ENCODE measurements at regions not wholly inside any gene's neighbourhood (a gene's known extent, or its start where the extent isn't known, plus 50 kb on each side); places are given as distances from the start of the nearest gene placed in this dataset.

DNA sequence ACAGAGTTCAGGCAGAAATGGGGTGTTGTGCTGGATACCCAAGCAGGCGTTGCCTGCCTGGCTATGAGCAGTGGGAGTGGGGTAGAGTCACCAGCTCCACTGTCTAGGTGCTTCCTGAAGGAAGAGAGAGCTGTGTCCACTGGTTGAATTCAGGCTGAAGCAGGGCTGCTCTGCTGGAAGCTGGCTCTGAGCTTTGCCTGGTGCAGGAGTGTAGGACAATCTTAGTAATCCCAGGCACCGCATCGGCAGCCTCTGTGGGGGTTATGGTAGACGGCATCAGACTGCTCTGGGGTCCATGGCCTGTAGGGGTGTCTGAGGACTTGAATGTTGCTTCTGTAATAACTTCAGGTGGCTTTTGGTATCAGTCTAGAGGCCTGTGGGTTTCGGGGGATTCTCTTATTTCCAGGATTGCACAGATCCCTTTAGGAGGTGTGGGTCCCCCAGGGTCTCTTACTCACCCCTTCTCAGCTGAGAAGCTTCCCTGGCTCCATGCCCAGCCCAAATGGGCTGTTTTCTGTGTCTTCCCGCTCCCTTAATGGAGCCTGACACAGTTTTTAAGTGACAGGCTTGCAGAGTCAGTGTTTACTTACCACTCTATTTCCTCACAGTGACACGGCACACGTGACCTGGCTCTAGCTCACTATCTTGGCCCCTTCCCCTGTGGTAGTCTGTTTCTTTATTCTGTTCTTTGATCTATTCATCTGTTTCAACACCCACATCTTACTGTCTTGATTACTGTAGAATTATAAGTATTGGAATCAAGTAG lies 644.3 kb downstream of the CBLN2 start:
- H3K36me3 Mint-ChIP-seq, result peaks cover 30% of the 10 kb centered on the region
- peaks cover 58% of the 10 kb centered on the region for H3K9me3 Mint-ChIP-seq
- peaks cover 3% of the 10 kb centered on the region; the same call in 1 of the 2 replicates for H3K27me3 Mint-ChIP-seq (ENCODE audit: low read depth)
- no peak for TF ChIP-seq TCF7 (CRISPR knock-in tag; IDR thresholded peaks at IDR 0.05; ENCODE audit: low read depth)
- TF ChIP-seq, protein P1, sequence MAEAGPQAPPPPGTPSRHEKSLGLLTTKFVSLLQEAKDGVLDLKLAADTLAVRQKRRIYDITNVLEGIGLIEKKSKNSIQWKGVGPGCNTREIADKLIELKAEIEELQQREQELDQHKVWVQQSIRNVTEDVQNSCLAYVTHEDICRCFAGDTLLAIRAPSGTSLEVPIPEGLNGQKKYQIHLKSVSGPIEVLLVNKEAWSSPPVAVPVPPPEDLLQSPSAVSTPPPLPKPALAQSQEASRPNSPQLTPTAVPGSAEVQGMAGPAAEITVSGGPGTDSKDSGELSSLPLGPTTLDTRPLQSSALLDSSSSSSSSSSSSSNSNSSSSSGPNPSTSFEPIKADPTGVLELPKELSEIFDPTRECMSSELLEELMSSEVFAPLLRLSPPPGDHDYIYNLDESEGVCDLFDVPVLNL (CRISPR knock-in tag; IDR thresholded peaks at IDR 0.05; ENCODE audit: borderline replicate concordance, low read depth), result no peak
- H3K4me1 Mint-ChIP-seq, result no peaks in the 10 kb centered on the region
- DNase-seq (ENCODE audit: low spot score) (no peak), ATAC-seq (no peak)
- H3K4me3 Mint-ChIP-seq, result no peak overlapping the region
- CTCF ChIA-PET, result no interaction called here
- POLR2A ChIA-PET, result no interaction called here
- no peak overlapping the region for H3K27ac Mint-ChIP-seq

GRCh38 chr18:71899183-71899582 lies 645.0 kb downstream of the CBLN2 start:
- Mint-ChIP-seq H3K9me3 (peaks cover 63% of the 10 kb centered on the region), H3K4me3 (no peak overlapping the region), H3K4me1 (no peaks in the 10 kb centered on the region), H3K27ac (no peak overlapping the region), H3K36me3 (peaks cover 37% of the 10 kb centered on the region), H3K27me3 (ENCODE audit: low read depth) (peaks cover 3% of the 10 kb centered on the region; the same call in 1 of the 2 replicates)
- ChIA-PET CTCF (no interaction called here), POLR2A (no interaction called here)
- TF ChIP-seq ETV6 (CRISPR knock-in tag; IDR thresholded peaks at IDR 0.05), result no peak
- TF ChIP-seq, protein P2, sequence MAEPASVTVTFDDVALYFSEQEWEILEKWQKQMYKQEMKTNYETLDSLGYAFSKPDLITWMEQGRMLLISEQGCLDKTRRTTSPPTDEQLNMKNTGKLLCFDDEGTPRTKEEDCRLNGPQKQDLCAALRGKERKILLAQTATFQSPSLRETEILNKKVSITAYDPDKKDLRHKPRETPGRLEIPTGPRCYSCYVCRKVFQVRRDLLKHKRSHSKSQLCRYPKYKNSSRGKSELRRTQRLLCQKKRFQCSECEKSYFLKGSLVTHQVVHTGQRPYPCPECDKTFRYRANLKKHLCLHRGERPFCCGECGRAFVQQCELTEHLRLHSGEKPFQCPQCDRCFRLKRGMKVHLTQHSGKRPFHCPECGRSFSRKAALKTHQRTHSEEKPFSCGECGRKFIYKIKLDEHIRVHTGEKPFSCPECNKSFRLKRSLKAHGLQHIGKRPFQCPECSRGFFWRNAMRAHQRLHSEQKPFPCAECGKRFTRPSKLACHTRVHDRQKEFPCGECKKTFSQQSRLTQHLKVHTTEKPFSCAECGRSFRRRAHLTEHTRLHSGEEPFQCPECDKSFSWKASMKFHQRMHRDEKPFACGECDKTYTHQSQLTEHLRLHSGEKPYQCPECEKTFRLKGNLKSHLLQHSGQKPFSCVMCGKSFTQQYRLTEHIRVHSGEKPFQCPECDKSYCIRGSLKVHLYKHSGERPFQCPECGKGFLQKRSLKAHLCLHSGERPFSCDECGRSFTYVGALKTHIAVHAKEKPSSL (CRISPR knock-in tag; conservative IDR thresholded peaks at IDR 0.05), result no peak
- no peak for TF ChIP-seq HMGXB4 (CRISPR knock-in tag; IDR thresholded peaks at IDR 0.05)
- TF ChIP-seq CREM (CRISPR knock-in tag; IDR thresholded peaks at IDR 0.05), result no peak
- TF ChIP-seq ZNF263 (CRISPR knock-in tag; IDR thresholded peaks at IDR 0.05; ENCODE audit: low read depth), result no peak
- TF ChIP-seq ZNF671 (CRISPR knock-in tag; IDR thresholded peaks at IDR 0.05), result no peak
- TF ChIP-seq, protein P3, sequence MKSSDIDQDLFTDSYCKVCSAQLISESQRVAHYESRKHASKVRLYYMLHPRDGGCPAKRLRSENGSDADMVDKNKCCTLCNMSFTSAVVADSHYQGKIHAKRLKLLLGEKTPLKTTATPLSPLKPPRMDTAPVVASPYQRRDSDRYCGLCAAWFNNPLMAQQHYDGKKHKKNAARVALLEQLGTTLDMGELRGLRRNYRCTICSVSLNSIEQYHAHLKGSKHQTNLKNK (CRISPR knock-in tag; IDR thresholded peaks at IDR 0.05), result no peak
- ATAC-seq (no peak), DNase-seq (ENCODE audit: low spot score) (no peak)

DNA sequence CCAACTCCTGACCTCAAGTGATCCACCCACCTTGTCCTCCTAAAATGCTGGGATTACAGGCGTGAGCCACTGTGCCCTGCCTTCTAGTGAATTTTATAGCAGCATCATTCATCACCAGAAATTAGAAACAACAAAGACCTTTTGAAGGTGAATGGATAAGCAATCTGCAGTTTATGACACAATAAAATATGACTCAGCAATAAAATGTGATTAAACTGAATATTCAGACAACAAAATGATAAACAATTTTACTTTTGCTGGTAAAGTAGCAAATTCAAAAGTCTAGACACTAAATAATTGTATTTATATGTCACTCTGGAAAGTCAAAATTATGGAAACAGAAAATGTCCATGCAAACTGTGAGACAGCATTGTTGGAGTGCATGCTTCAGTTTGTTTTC lies 656.6 kb downstream of the CBLN2 start:
- ATAC-seq, result no peak
- peaks cover 48% of the 10 kb centered on the region for H3K9me3 Mint-ChIP-seq
- H3K4me3 Mint-ChIP-seq, result no peak overlapping the region
- peaks cover 14% of the 10 kb centered on the region for H3K36me3 Mint-ChIP-seq
- no peak overlapping the region for H3K27ac Mint-ChIP-seq
- CTCF ChIA-PET, result no interaction called here
- H3K27me3 Mint-ChIP-seq (ENCODE audit: low read depth), result peaks cover 3% of the 10 kb centered on the region
- DNase-seq (ENCODE audit: low spot score), result no peak
- no peaks in the 10 kb centered on the region for H3K4me1 Mint-ChIP-seq
- TF ChIP-seq, protein P4, sequence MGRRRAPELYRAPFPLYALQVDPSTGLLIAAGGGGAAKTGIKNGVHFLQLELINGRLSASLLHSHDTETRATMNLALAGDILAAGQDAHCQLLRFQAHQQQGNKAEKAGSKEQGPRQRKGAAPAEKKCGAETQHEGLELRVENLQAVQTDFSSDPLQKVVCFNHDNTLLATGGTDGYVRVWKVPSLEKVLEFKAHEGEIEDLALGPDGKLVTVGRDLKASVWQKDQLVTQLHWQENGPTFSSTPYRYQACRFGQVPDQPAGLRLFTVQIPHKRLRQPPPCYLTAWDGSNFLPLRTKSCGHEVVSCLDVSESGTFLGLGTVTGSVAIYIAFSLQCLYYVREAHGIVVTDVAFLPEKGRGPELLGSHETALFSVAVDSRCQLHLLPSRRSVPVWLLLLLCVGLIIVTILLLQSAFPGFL (CRISPR knock-in tag; IDR thresholded peaks at IDR 0.05; ENCODE audit: borderline replicate concordance), result no peak
- TF ChIP-seq ZNF317 (CRISPR knock-in tag; IDR thresholded peaks at IDR 0.05; ENCODE audit: borderline replicate concordance, low read depth) (no peak), CBFB (CRISPR knock-in tag; IDR thresholded peaks at IDR 0.05; ENCODE audit: low read depth) (no peak)
- POLR2A ChIA-PET, result no interaction called here
